NT2/D1 (cell line): ENCODE measurements at regions not wholly inside any gene's neighbourhood (a gene's known extent, or its start where the extent isn't known, plus 50 kb on each side); places are given as distances from the start of the nearest gene placed in this dataset.

ENCODE experiments used
- DNase-seq: peaks from one replicate; pipeline ENCODE4 v3.0.0-alpha.2; 2011; ENCODE audit warnings: low read depth, low spot score
- H3K27me3 ChIP-seq: 2 replicates; pipeline ENCODE4 v1.6.0; 2011; ENCODE audit warnings: mild to moderate bottlenecking; ENCODE audit not compliant: insufficient read length, insufficient read depth
- H3K36me3 ChIP-seq: 2 replicates; pipeline ENCODE4 v1.6.1; 2011; ENCODE audit warnings: mild to moderate bottlenecking, low read length, mixed read lengths; ENCODE audit not compliant: insufficient read depth, insufficient read length
- H3K4me1 ChIP-seq: 2 replicates; pipeline ENCODE4 v1.5.1; 2011; ENCODE audit not compliant: insufficient read depth, insufficient read length
- H3K4me3 ChIP-seq: 2 replicates; pipeline ENCODE4 v1.5.1; 2011; ENCODE audit warnings: low read depth; ENCODE audit not compliant: insufficient read length
- H3K9ac ChIP-seq: 2 replicates; pipeline ENCODE4 v1.6.0; 2011; ENCODE audit warnings: low read depth; ENCODE audit not compliant: insufficient read length
- H3K9me3 ChIP-seq: 2 replicates; pipeline ENCODE4 v1.5.1; 2011; ENCODE audit warnings: mild to moderate bottlenecking, low read length; ENCODE audit not compliant: insufficient read depth
- SUZ12 ChIP-seq: IDR thresholded peaks from 2 replicates; pipeline ENCODE4 v1.6.1; 2011; ENCODE audit not compliant: insufficient read length, insufficient read depth; ENCODE audit errors: extremely low read depth
- YY1 ChIP-seq: IDR thresholded peaks from 2 replicates; pipeline ENCODE4 v1.6.1; 2011; ENCODE audit not compliant: insufficient read length, insufficient read depth
- ZNF274 ChIP-seq: IDR thresholded peaks from 2 replicates; pipeline ENCODE4 v1.6.1; 2011; ENCODE audit warnings: mild to moderate bottlenecking, low read depth, low read length

GRCh38 chr9:119533504-119533903, 164.3 kb upstream of the BRINP1 start:
- H3K9ac ChIP-seq: no peak overlapping the region
- DNase-seq: no peak
- no peaks in the 10 kb centered on the region for H3K9me3 ChIP-seq
- no peaks in the 10 kb centered on the region for H3K4me1 ChIP-seq
- no peak overlapping the region for H3K4me3 ChIP-seq
- H3K27me3 ChIP-seq: no peaks in the 10 kb centered on the region
- no peaks in the 10 kb centered on the region for H3K36me3 ChIP-seq
- TF ChIP-seq ZNF274: no peak
- TF ChIP-seq SUZ12: no peak
- no peak for TF ChIP-seq YY1

- Histone ChIP-seq H3K36me3 (no peaks in the 10 kb centered on the region), H3K9ac (no peak overlapping the region), H3K27me3 (no peaks in the 10 kb centered on the region), H3K9me3 (no peaks in the 10 kb centered on the region), H3K4me1 (no peaks in the 10 kb centered on the region), H3K4me3 (no peak overlapping the region)
- TF ChIP-seq ZNF274: no peak
- no peak for TF ChIP-seq SUZ12
- no peak for TF ChIP-seq YY1
- no peak for DNase-seq
These were observed 157.5 kb upstream of the BRINP1 start for GRCh38 chr9:119526698-119527097.

- no peak for DNase-seq
- Histone ChIP-seq H3K27me3 (no peaks in the 10 kb centered on the region), H3K4me3 (no peak overlapping the region), H3K4me1 (no peaks in the 10 kb centered on the region), H3K9me3 (no peaks in the 10 kb centered on the region), H3K9ac (no peak overlapping the region), H3K36me3 (no peaks in the 10 kb centered on the region)
- no peak for TF ChIP-seq ZNF274
- no peak for TF ChIP-seq YY1
- TF ChIP-seq SUZ12: no peak
These were observed 154.3 kb upstream of the BRINP1 start for GRCh38 chr9:119523508-119523907.

- Histone ChIP-seq H3K9me3 (no peaks in the 10 kb centered on the region), H3K36me3 (no peaks in the 10 kb centered on the region), H3K9ac (no peak overlapping the region), H3K4me3 (no peak overlapping the region), H3K27me3 (no peaks in the 10 kb centered on the region), H3K4me1 (no peaks in the 10 kb centered on the region)
- TF ChIP-seq SUZ12 (no peak), ZNF274 (no peak), YY1 (no peak)
- no peak for DNase-seq
These were observed 153.1 kb upstream of the BRINP1 start for GRCh38 chr9:119522381-119522780.

GRCh38 chr9:119509291-119509905, 140.2 kb upstream of the BRINP1 start:
- no peak overlapping the region for H3K4me3 ChIP-seq
- H3K4me1 ChIP-seq: no peaks in the 10 kb centered on the region
- DNase-seq: no peak
- TF ChIP-seq ZNF274 (no peak), YY1 (no peak), SUZ12 (no peak)
- no peaks in the 10 kb centered on the region for H3K9me3 ChIP-seq
- H3K27me3 ChIP-seq: no peaks in the 10 kb centered on the region
- no peak overlapping the region for H3K9ac ChIP-seq
- no peaks in the 10 kb centered on the region for H3K36me3 ChIP-seq

- Histone ChIP-seq H3K9me3 (no peaks in the 10 kb centered on the region), H3K4me1 (no peaks in the 10 kb centered on the region), H3K27me3 (no peaks in the 10 kb centered on the region), H3K36me3 (no peaks in the 10 kb centered on the region), H3K9ac (no peak overlapping the region), H3K4me3 (no peak overlapping the region)
- no peak for DNase-seq
- TF ChIP-seq SUZ12: no peak
- no peak for TF ChIP-seq YY1
- no peak for TF ChIP-seq ZNF274
These were observed 132.1 kb upstream of the BRINP1 start for GRCh38 chr9:119501374-119501773.

GRCh38 chr9:119500072-119500771, 131.0 kb upstream of the BRINP1 start:
- no peak overlapping the region for H3K4me3 ChIP-seq
- no peak overlapping the region for H3K9ac ChIP-seq
- no peaks in the 10 kb centered on the region for H3K9me3 ChIP-seq
- no peaks in the 10 kb centered on the region for H3K27me3 ChIP-seq
- no peaks in the 10 kb centered on the region for H3K4me1 ChIP-seq
- TF ChIP-seq SUZ12 (no peak), ZNF274 (no peak), YY1 (no peak)
- H3K36me3 ChIP-seq: no peaks in the 10 kb centered on the region
- DNase-seq: peak; percentile 6
